ENCODE measurements at regions not wholly inside any gene's neighbourhood (a gene's known extent, or its start where the extent isn't known, plus 50 kb on each side); places are given as distances from the start of the nearest gene placed in this dataset.
"Not testable (repeated sequence)": the region's sequence is repeated elsewhere in the genome, so short reads cannot be mapped to it uniquely, and the experiment has no call there.

DNA sequence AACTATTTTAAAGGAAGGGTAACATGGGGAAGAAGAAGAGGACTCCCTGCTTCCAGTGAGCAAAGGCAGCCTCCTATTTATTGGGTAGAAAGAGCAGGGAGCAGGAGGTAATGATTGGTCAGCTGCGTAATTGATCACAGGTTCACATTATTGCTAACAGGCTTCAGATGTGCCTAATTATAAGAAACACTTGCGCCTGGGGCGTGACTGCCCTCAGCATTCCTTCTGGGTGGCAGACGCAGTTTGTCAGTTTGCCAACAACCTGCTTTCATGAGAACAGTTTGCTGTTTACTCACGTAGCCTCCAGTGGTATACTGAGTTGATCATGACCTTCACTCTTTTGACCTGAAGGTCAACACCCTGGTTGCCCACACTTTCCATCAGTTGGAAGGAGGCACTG, 166.0 kb upstream of the AUTS2 start:
- TF ChIP-seq, protein P1, sequence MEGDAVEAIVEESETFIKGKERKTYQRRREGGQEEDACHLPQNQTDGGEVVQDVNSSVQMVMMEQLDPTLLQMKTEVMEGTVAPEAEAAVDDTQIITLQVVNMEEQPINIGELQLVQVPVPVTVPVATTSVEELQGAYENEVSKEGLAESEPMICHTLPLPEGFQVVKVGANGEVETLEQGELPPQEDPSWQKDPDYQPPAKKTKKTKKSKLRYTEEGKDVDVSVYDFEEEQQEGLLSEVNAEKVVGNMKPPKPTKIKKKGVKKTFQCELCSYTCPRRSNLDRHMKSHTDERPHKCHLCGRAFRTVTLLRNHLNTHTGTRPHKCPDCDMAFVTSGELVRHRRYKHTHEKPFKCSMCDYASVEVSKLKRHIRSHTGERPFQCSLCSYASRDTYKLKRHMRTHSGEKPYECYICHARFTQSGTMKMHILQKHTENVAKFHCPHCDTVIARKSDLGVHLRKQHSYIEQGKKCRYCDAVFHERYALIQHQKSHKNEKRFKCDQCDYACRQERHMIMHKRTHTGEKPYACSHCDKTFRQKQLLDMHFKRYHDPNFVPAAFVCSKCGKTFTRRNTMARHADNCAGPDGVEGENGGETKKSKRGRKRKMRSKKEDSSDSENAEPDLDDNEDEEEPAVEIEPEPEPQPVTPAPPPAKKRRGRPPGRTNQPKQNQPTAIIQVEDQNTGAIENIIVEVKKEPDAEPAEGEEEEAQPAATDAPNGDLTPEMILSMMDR (conservative IDR thresholded peaks at IDR 0.05; ENCODE audit: low read depth, low read length) = not testable (repeated sequence)
- TF ChIP-seq CHD1 (IDR thresholded peaks at IDR 0.05; ENCODE audit: low read depth, low read length); RAD21 (IDR thresholded peaks at IDR 0.05; ENCODE audit: low read length); RFX5 (IDR thresholded peaks at IDR 0.05; ENCODE audit: low read depth, low read length); FOS (IDR thresholded peaks at IDR 0.05; ENCODE audit: low read depth, low read length); POLR2A (IDR thresholded peaks at IDR 0.05; ENCODE audit: low read depth, low read length); SMC3 (IDR thresholded peaks at IDR 0.05; ENCODE audit: low read depth, low read length); CEBPB (IDR thresholded peaks at IDR 0.05; ENCODE audit: low read depth, low read length); MXI1 (IDR thresholded peaks at IDR 0.05; ENCODE audit: borderline replicate concordance, low read depth, low read length); MAFK (IDR thresholded peaks at IDR 0.05; ENCODE audit: low read depth, low read length); RCOR1 (IDR thresholded peaks at IDR 0.05; ENCODE audit: insufficient replicate concordance, low read length): not testable (repeated sequence)
- TF ChIP-seq, protein P2, sequence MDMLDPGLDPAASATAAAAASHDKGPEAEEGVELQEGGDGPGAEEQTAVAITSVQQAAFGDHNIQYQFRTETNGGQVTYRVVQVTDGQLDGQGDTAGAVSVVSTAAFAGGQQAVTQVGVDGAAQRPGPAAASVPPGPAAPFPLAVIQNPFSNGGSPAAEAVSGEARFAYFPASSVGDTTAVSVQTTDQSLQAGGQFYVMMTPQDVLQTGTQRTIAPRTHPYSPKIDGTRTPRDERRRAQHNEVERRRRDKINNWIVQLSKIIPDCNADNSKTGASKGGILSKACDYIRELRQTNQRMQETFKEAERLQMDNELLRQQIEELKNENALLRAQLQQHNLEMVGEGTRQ (IDR thresholded peaks at IDR 0.05; ENCODE audit: low read depth, low read length) = not testable (repeated sequence)
- TF ChIP-seq, protein P3, sequence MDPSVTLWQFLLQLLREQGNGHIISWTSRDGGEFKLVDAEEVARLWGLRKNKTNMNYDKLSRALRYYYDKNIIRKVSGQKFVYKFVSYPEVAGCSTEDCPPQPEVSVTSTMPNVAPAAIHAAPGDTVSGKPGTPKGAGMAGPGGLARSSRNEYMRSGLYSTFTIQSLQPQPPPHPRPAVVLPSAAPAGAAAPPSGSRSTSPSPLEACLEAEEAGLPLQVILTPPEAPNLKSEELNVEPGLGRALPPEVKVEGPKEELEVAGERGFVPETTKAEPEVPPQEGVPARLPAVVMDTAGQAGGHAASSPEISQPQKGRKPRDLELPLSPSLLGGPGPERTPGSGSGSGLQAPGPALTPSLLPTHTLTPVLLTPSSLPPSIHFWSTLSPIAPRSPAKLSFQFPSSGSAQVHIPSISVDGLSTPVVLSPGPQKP (IDR thresholded peaks at IDR 0.05; ENCODE audit: borderline replicate concordance, low read depth, low read length) = not testable (repeated sequence)

Measured in IMR-90 (cell line).